Endodermal cell (in vitro differentiated cells): ENCODE measurements at regions not wholly inside any gene's neighbourhood (a gene's known extent, or its start where the extent isn't known, plus 50 kb on each side); places are given as distances from the start of the nearest gene placed in this dataset.
"Not testable (repeated sequence)": the region's sequence is repeated elsewhere in the genome, so short reads cannot be mapped to it uniquely, and the experiment has no call there.

Experiments used
- DNase-seq: peaks from one replicate; pipeline ENCODE4 v3.0.0-alpha.2; 2017
- H3K27ac ChIP-seq: 2 replicates; pipeline ENCODE4 v1.5.1; 2013; ENCODE audit warnings: mild to moderate bottlenecking, low read depth, low read length, moderate library complexity
- H3K27me3 ChIP-seq: 2 replicates; pipeline ENCODE4 v1.6.1; 2013; ENCODE audit warnings: mild to moderate bottlenecking, low read length, moderate library complexity; ENCODE audit not compliant: insufficient read depth, control insufficient read depth, poor library complexity, severe bottlenecking
- H3K36me3 ChIP-seq: 2 replicates; pipeline ENCODE4 v1.7.0; 2013; ENCODE audit warnings: mild to moderate bottlenecking, low read length, moderate library complexity; ENCODE audit not compliant: control insufficient read depth, insufficient read depth
- H3K4me1 ChIP-seq: one replicate; pipeline ENCODE4 v1.7.0; 2013; ENCODE audit warnings: low read length; ENCODE audit not compliant: control insufficient read depth, insufficient read depth
- H3K4me3 ChIP-seq: 2 replicates; pipeline ENCODE4 v1.5.1; 2013; ENCODE audit warnings: mild to moderate bottlenecking, low read length, moderate library complexity
- H3K9ac ChIP-seq: 2 replicates; pipeline ENCODE4 v1.6.1; 2013; ENCODE audit warnings: mild to moderate bottlenecking, low read length, moderate library complexity; ENCODE audit not compliant: poor library complexity, severe bottlenecking; ENCODE audit errors: extremely low read depth
- H3K9me3 ChIP-seq: 2 replicates; pipeline ENCODE4 v1.6.1; 2013; ENCODE audit warnings: mild to moderate bottlenecking, low read length, moderate library complexity; ENCODE audit not compliant: control insufficient read depth
- H3K27ac Mint-ChIP-seq: 2 replicates; pipeline ENCODE4 v1.8.0; 2020; ENCODE audit warnings: mixed read lengths
- H3K27me3 Mint-ChIP-seq: 2 replicates; pipeline ENCODE4 v1.8.0; 2021; ENCODE audit warnings: mild to moderate bottlenecking, mixed read lengths; ENCODE audit not compliant: insufficient read depth
- H3K36me3 Mint-ChIP-seq: 2 replicates; pipeline ENCODE4 v1.8.0; 2020; ENCODE audit warnings: low read depth, mixed read lengths
- H3K4me1 Mint-ChIP-seq: 2 replicates; pipeline ENCODE4 v1.8.0; 2020; ENCODE audit warnings: mixed read lengths
- H3K4me3 Mint-ChIP-seq: 2 replicates; pipeline ENCODE4 v1.8.0; 2020; ENCODE audit warnings: mild to moderate bottlenecking, moderate library complexity, mixed read lengths
- H3K9me3 Mint-ChIP-seq: 2 replicates; pipeline ENCODE4 v1.8.0; 2020; ENCODE audit warnings: mild to moderate bottlenecking, mixed read lengths
- WGBS, 2 experiments: methylation state at CpG; one replicate each; pipeline versions ENCODE4 v1.1.5 to v1.1.7; 2013; ENCODE audit warnings: missing lambda C conversion rate in 2 of 2, mixed read lengths in 1 of 2; ENCODE audit not compliant: insufficient coverage in 1 of 2, insufficient read length in 1 of 2; 5-methylcytosine and 5-hydroxymethylcytosine counted together
- TF ChIP-seq, protein P1 (sequence below): fragments of 200-600 bp; sonication (generic); conservative IDR thresholded peaks from 2 replicates; pipeline ENCODE4 v1.5.0; 2021; ENCODE audit warnings: antibody characterized with exemption, mild to moderate bottlenecking

DNA sequence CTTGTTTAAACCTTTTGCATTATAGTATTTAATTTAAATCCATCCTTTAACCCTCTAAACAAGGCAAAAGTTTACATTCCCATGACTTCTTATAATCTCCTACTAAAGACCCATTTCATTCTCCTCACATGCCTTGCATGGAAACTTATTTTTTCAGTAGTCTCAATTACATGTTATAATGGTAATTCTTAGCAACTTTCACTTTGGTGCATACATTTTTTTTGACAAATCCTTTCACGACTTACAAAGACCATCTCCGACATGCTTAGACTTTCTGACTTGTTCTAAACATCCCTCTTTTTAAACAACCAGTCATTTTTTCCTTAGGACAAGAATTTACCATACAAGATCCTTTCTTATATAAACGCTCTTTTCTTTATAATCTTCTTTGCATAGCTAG, 615.4 kb upstream of the GBE1 start:
- TF ChIP-seq, protein P1, sequence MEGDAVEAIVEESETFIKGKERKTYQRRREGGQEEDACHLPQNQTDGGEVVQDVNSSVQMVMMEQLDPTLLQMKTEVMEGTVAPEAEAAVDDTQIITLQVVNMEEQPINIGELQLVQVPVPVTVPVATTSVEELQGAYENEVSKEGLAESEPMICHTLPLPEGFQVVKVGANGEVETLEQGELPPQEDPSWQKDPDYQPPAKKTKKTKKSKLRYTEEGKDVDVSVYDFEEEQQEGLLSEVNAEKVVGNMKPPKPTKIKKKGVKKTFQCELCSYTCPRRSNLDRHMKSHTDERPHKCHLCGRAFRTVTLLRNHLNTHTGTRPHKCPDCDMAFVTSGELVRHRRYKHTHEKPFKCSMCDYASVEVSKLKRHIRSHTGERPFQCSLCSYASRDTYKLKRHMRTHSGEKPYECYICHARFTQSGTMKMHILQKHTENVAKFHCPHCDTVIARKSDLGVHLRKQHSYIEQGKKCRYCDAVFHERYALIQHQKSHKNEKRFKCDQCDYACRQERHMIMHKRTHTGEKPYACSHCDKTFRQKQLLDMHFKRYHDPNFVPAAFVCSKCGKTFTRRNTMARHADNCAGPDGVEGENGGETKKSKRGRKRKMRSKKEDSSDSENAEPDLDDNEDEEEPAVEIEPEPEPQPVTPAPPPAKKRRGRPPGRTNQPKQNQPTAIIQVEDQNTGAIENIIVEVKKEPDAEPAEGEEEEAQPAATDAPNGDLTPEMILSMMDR, result no peak
- no peak overlapping the region for H3K9ac ChIP-seq
- no peaks in the 10 kb centered on the region for H3K27me3 ChIP-seq
- peaks cover 5% of the 10 kb centered on the region for H3K36me3 Mint-ChIP-seq
- no peak overlapping the region for H3K27ac Mint-ChIP-seq
- H3K4me1 ChIP-seq, result no peaks in the 10 kb centered on the region
- peaks cover 48% of the 10 kb centered on the region for H3K9me3 ChIP-seq
- H3K27me3 Mint-ChIP-seq, result peaks cover 3% of the 10 kb centered on the region
- H3K4me3 Mint-ChIP-seq, result no peak overlapping the region
- no peak overlapping the region for H3K4me3 ChIP-seq
- WGBS, 2 experiments, result 69 to 76% methylated on average over 2 to 3 of the region's 3 CpGs
- H3K27ac ChIP-seq, result no peak overlapping the region
- no peaks in the 10 kb centered on the region for H3K4me1 Mint-ChIP-seq
- H3K36me3 ChIP-seq, result no peaks in the 10 kb centered on the region
- DNase-seq, result no peak
- H3K9me3 Mint-ChIP-seq, result peaks cover 87% of the 10 kb centered on the region

- not testable (repeated sequence) for H3K27me3 Mint-ChIP-seq, H3K4me3 ChIP-seq, H3K9ac ChIP-seq, H3K36me3 Mint-ChIP-seq, DNase-seq, H3K27ac Mint-ChIP-seq, H3K4me1 ChIP-seq, H3K27me3 ChIP-seq, H3K27ac ChIP-seq, H3K4me1 Mint-ChIP-seq, H3K4me3 Mint-ChIP-seq, H3K36me3 ChIP-seq
- 79 to 83% methylated on average over 1 to 4 of the region's 4 CpGs for WGBS, 2 experiments
- H3K9me3 ChIP-seq, result peaks cover 37% of the 10 kb centered on the region
- H3K9me3 Mint-ChIP-seq, result peaks cover 68% of the 10 kb centered on the region
Observed at GRCh38 chr3:82373833-82374232, 612.4 kb upstream of the GBE1 start.

- Histone ChIP-seq H3K27me3 (peaks cover 27% of the 10 kb centered on the region), H3K36me3 (no peaks in the 10 kb centered on the region), H3K9me3 (no peaks in the 10 kb centered on the region), H3K27ac (no peak overlapping the region), H3K4me3 (no peak overlapping the region), H3K9ac (no peak overlapping the region), H3K4me1 (no peaks in the 10 kb centered on the region)
- TF ChIP-seq, protein P1, result no peak
- Mint-ChIP-seq H3K36me3 (no peaks in the 10 kb centered on the region), H3K9me3 (no peaks in the 10 kb centered on the region), H3K27ac (no peak overlapping the region), H3K4me3 (no peak overlapping the region), H3K4me1 (no peaks in the 10 kb centered on the region), H3K27me3 (no peaks in the 10 kb centered on the region)
- no peak for DNase-seq
- WGBS, 2 experiments, result 93% methylated on average over 3 of the region's 4 CpGs; no CpG with 5 or more reads in 1 of the 2 experiments
Observed at GRCh38 chr3:82364827-82365226, 603.4 kb upstream of the GBE1 start.

DNA sequence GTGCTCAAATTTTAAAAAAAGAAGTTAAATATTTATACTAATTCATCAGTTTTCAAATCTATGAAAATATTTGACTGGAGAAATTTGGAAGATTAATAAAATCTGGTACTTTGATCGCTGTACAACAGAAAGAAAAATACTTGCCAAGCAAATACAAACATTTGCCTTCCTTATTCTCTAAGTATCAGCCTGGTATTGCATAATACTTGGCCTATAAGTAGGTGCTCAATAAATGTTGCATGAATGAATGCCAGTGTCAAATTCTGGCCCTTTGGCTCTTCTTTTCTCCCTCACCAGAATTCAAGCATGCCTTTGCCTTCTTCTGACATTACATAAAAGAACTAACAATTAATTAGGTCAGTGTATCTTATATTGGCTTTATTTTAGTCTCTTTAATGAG, 601.7 kb upstream of the GBE1 start:
- H3K27ac Mint-ChIP-seq, result no peak overlapping the region
- H3K27me3 ChIP-seq, result peaks cover 20% of the 10 kb centered on the region
- no peak overlapping the region for H3K4me3 Mint-ChIP-seq
- no peaks in the 10 kb centered on the region for H3K9me3 ChIP-seq
- H3K36me3 Mint-ChIP-seq, result no peaks in the 10 kb centered on the region
- H3K27me3 Mint-ChIP-seq, result no peaks in the 10 kb centered on the region
- no peak overlapping the region for H3K9ac ChIP-seq
- H3K4me1 Mint-ChIP-seq, result no peaks in the 10 kb centered on the region
- H3K36me3 ChIP-seq, result no peaks in the 10 kb centered on the region
- H3K9me3 Mint-ChIP-seq, result no peaks in the 10 kb centered on the region
- H3K4me1 ChIP-seq, result no peaks in the 10 kb centered on the region
- WGBS, 2 experiments, result 100% methylated on average over 1 of the region's 1 CpG; no CpG with 5 or more reads in 1 of the 2 experiments
- no peak overlapping the region for H3K4me3 ChIP-seq
- TF ChIP-seq, protein P1, result no peak
- no peak for DNase-seq
- H3K27ac ChIP-seq, result no peak overlapping the region
